Stimulated activated effector memory CD8-positive, alpha-beta T cell treated with anti-CD3 and anti-CD28 coated beads, Interleukin-12 subunit alpha, Interleukin-12 subunit beta, amount 100 ng/mL, for 72 hours (primary cell): ENCODE measurements at regions not wholly inside any gene's neighbourhood (a gene's known extent, or its start where the extent isn't known, plus 50 kb on each side); places are given as distances from the start of the nearest gene placed in this dataset.

Source experiments
- ATAC-seq: fragments of 150-1000 bp; cut with Tn5 transposase; 2 replicates; pipeline ENCODE4 v1.10.0; 2021
- DNase-seq, 2 donors: peaks; one replicate each; pipeline ENCODE4 v3.0.0; 2021 to 2022; ENCODE audit warnings: low spot score in 2 of 2
- H3K27ac Mint-ChIP-seq: one replicate; pipeline ENCODE4 v1.8.0; 2022; ENCODE audit warnings: mild to moderate bottlenecking, mixed read lengths
- H3K36me3 Mint-ChIP-seq: one replicate; pipeline ENCODE4 v1.8.0; 2022; ENCODE audit warnings: mild to moderate bottlenecking, mixed read lengths
- H3K4me1 Mint-ChIP-seq: one replicate; pipeline ENCODE4 v1.8.0; 2022; ENCODE audit warnings: mixed read lengths
- H3K4me3 Mint-ChIP-seq: one replicate; pipeline ENCODE4 v1.8.0; 2022; ENCODE audit warnings: mild to moderate bottlenecking, mixed read lengths
- H3K9me3 Mint-ChIP-seq: one replicate; pipeline ENCODE4 v1.8.0; 2022; ENCODE audit warnings: mixed read lengths

DNA sequence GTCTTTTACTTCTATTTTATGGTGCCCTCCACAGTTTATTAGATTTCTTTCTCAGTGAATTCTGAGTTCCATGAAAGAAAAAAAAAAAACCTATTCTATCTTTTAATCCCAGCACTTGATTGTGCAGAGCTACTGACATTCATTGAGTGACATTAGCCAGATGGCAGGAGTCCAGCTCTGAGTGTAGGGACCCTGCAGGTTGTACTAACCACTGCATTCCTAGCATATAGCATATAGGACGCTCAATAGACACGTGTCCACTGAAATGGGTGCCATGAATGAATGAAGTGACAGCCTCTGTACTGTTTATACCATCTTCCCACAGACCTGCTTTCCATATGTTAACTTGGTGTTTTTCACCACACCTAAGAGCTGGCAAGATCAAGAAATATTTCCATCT, 206.3 kb downstream of the RAP2A start:
- Mint-ChIP-seq H3K9me3 (no peaks in the 10 kb centered on the region), H3K36me3 (no peaks in the 10 kb centered on the region), H3K4me1 (no peaks in the 10 kb centered on the region), H3K27ac (no peak overlapping the region), H3K4me3 (no peak overlapping the region)
- DNase-seq (no peak), ATAC-seq (no peak)

GRCh38 chr13:97648171-97648880, 214.4 kb downstream of the RAP2A start:
- Mint-ChIP-seq H3K36me3 (no peaks in the 10 kb centered on the region), H3K4me1 (no peaks in the 10 kb centered on the region), H3K9me3 (no peaks in the 10 kb centered on the region), H3K27ac (no peak overlapping the region), H3K4me3 (no peak overlapping the region)
- no peak for ATAC-seq
- no peak for DNase-seq

- no peaks in the 10 kb centered on the region for H3K4me1 Mint-ChIP-seq
- ATAC-seq (no peak), DNase-seq (no peak)
- no peaks in the 10 kb centered on the region for H3K36me3 Mint-ChIP-seq
- no peaks in the 10 kb centered on the region for H3K9me3 Mint-ChIP-seq
- H3K4me3 Mint-ChIP-seq, result no peak overlapping the region
- no peak overlapping the region for H3K27ac Mint-ChIP-seq
These were observed 214.9 kb downstream of the RAP2A start for GRCh38 chr13:97648881-97649224.

GRCh38 chr13:97653443-97654140, 219.6 kb downstream of the RAP2A start:
- Mint-ChIP-seq H3K4me3 (no peak overlapping the region), H3K9me3 (no peaks in the 10 kb centered on the region), H3K4me1 (no peaks in the 10 kb centered on the region), H3K27ac (no peak overlapping the region), H3K36me3 (no peaks in the 10 kb centered on the region)
- DNase-seq, result no peak
- ATAC-seq, result no peak

GRCh38 chr13:97654236-97654635, 220.3 kb downstream of the RAP2A start:
- Mint-ChIP-seq H3K9me3 (no peaks in the 10 kb centered on the region), H3K36me3 (no peaks in the 10 kb centered on the region), H3K27ac (no peak overlapping the region), H3K4me1 (no peaks in the 10 kb centered on the region), H3K4me3 (no peak overlapping the region)
- no peak for DNase-seq
- ATAC-seq, result no peak

GRCh38 chr13:97658556-97658955, 224.6 kb downstream of the RAP2A start:
- no peak overlapping the region for H3K27ac Mint-ChIP-seq
- no peaks in the 10 kb centered on the region for H3K4me1 Mint-ChIP-seq
- no peak overlapping the region for H3K4me3 Mint-ChIP-seq
- DNase-seq (no peak), ATAC-seq (no peak)
- no peaks in the 10 kb centered on the region for H3K9me3 Mint-ChIP-seq
- no peaks in the 10 kb centered on the region for H3K36me3 Mint-ChIP-seq

DNA sequence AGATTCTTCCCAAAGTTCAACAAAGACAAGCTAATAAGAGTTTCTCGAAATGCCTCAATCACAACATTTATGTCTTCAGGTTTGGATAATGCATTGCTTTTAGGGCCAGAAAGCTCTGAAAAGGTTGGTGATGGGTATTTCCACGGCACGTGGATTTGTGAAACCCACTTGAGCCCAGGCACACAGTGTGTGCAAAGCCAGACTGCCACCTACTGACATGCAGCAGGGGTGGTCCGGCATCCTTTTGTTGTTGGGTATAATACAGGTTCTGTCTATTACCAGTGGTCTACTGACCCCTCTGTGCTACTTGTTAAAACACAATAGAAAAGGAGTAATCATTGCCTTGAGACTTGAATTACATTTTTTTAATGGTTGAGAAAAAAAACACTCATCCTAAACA, 225.6 kb downstream of the RAP2A start:
- H3K4me3 Mint-ChIP-seq, result no peak overlapping the region
- no peaks in the 10 kb centered on the region for H3K9me3 Mint-ChIP-seq
- H3K4me1 Mint-ChIP-seq, result no peaks in the 10 kb centered on the region
- ATAC-seq (peak; percentile 39), DNase-seq (no peak)
- H3K36me3 Mint-ChIP-seq, result no peaks in the 10 kb centered on the region
- H3K27ac Mint-ChIP-seq, result no peak overlapping the region

DNA sequence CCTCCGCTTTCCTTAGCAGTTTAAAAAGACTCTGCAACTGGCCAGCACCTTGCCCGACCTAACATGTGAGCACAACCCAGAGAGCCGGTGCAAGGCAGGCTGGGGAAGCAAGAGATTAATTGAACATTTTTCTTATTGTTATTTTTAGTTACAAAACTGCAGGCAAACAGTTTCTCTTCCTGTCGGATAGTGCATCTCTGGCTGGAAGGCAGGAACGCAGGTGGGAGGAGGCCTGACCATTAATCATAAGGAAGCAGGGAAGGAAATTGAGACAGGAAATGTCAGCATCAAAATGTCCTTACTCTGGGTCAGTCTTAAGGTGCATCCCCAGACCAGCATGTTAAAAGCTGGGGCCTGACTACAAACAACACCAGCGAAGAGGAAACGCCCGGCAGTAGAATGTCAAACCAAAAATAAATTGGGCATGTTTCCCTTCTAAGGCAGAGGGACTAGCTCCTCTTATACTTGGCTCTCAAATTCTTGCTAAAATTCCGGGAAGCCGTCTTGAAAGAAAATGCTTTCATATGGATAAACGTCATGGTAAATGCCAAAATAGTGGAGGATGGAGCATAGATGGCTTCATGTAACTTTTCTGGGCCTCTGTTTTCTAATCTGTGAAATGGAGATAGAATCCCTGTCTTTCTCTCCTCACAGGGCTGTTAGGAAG, 226.8 kb downstream of the RAP2A start:
- no peak for DNase-seq
- no peaks in the 10 kb centered on the region for H3K4me1 Mint-ChIP-seq
- no peak for ATAC-seq
- H3K9me3 Mint-ChIP-seq, result no peaks in the 10 kb centered on the region
- no peaks in the 10 kb centered on the region for H3K36me3 Mint-ChIP-seq
- H3K27ac Mint-ChIP-seq, result no peak overlapping the region
- H3K4me3 Mint-ChIP-seq, result no peak overlapping the region

- no peak overlapping the region for H3K27ac Mint-ChIP-seq
- H3K4me1 Mint-ChIP-seq, result no peaks in the 10 kb centered on the region
- ATAC-seq (no peak), DNase-seq (no peak)
- no peaks in the 10 kb centered on the region for H3K9me3 Mint-ChIP-seq
- no peak overlapping the region for H3K4me3 Mint-ChIP-seq
- H3K36me3 Mint-ChIP-seq, result no peaks in the 10 kb centered on the region
These were observed 252.6 kb downstream of the RAP2A start for GRCh38 chr13:97686594-97686993.

DNA sequence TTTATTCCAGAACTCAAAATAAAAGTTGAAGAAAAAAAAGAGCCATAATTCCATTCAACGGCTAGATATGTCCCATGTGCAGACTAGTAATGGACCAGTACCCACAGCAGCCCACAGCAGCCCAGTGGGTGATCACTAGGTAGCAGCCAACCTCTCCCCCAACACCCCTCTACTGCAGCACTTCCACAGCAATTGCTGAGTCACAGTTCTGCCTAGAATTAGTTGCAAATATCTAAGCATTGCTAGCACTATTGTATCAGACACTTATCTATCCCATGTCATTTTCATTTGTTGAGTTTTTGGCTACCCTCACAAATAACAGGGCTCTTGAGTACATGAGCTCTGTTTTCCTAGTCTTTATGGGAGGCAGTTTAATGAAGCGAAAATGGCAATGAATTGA, 258.7 kb downstream of the RAP2A start:
- H3K4me1 Mint-ChIP-seq, result no peaks in the 10 kb centered on the region
- no peak for DNase-seq
- ATAC-seq, result no peak
- no peaks in the 10 kb centered on the region for H3K9me3 Mint-ChIP-seq
- H3K27ac Mint-ChIP-seq, result no peak overlapping the region
- no peaks in the 10 kb centered on the region for H3K36me3 Mint-ChIP-seq
- no peak overlapping the region for H3K4me3 Mint-ChIP-seq

GRCh38 chr13:97695684-97696083, 257.8 kb upstream of the IPO5 start:
- Mint-ChIP-seq H3K27ac (no peak overlapping the region), H3K36me3 (no peaks in the 10 kb centered on the region), H3K9me3 (no peaks in the 10 kb centered on the region), H3K4me1 (no peaks in the 10 kb centered on the region), H3K4me3 (no peak overlapping the region)
- ATAC-seq, result no peak
- no peak for DNase-seq

- no peak overlapping the region for H3K4me3 Mint-ChIP-seq
- H3K9me3 Mint-ChIP-seq, result no peaks in the 10 kb centered on the region
- DNase-seq (no peak), ATAC-seq (no peak)
- H3K36me3 Mint-ChIP-seq, result no peaks in the 10 kb centered on the region
- H3K27ac Mint-ChIP-seq, result no peak overlapping the region
- H3K4me1 Mint-ChIP-seq, result no peaks in the 10 kb centered on the region
These were observed 256.6 kb upstream of the IPO5 start for GRCh38 chr13:97696921-97697320.

DNA sequence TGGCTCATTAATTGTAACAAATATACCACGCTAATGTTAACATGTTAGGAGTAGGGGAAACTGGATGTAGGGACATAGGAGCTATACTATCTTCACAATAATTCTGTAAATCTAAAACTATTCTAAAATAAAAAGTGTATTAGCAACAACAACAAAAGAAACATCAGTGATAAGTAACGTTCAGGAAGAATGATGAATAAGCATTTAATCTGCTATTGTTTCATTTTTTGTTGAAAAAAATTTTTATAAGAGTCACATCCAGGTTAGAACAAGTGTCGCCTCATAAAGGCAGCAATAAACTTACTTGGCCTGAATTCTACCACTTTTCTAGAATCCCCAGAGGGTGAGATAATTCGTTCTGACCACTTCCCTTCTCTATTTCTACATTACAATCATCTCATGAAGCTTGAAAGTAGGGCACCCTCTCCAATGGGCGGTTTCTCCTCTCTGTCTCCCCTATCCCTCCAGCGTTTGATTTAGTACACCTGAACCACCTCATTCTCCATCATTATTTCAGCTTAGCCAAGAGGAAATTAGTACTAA, 253.1 kb upstream of the IPO5 start:
- DNase-seq (no peak), ATAC-seq (no peak)
- Mint-ChIP-seq H3K4me1 (no peaks in the 10 kb centered on the region), H3K9me3 (no peaks in the 10 kb centered on the region), H3K4me3 (no peak overlapping the region), H3K36me3 (no peaks in the 10 kb centered on the region), H3K27ac (no peak overlapping the region)

- Mint-ChIP-seq H3K36me3 (no peaks in the 10 kb centered on the region), H3K4me3 (no peak overlapping the region), H3K27ac (no peak overlapping the region), H3K9me3 (no peaks in the 10 kb centered on the region), H3K4me1 (no peaks in the 10 kb centered on the region)
- ATAC-seq (no peak), DNase-seq (no peak)
These were observed 250.9 kb upstream of the IPO5 start for GRCh38 chr13:97702614-97703013.

GRCh38 chr13:97710797-97711196, 242.7 kb upstream of the IPO5 start:
- H3K4me3 Mint-ChIP-seq, result no peak overlapping the region
- H3K27ac Mint-ChIP-seq, result no peak overlapping the region
- H3K4me1 Mint-ChIP-seq, result no peaks in the 10 kb centered on the region
- DNase-seq, result no peak
- ATAC-seq, result no peak
- H3K36me3 Mint-ChIP-seq, result no peaks in the 10 kb centered on the region
- H3K9me3 Mint-ChIP-seq, result no peaks in the 10 kb centered on the region

- H3K4me3 Mint-ChIP-seq, result no peak overlapping the region
- no peak for ATAC-seq
These were observed 240.7 kb upstream of the IPO5 start for GRCh38 chr13:97712770-97713169.

More at GRCh38 chr13:97712770-97713169, 240.7 kb upstream of the IPO5 start:
- Mint-ChIP-seq H3K4me1 (no peaks in the 10 kb centered on the region), H3K9me3 (no peaks in the 10 kb centered on the region), H3K36me3 (no peaks in the 10 kb centered on the region), H3K27ac (no peak overlapping the region)
- DNase-seq, result no peak
